CD14-positive monocyte (primary cell): ENCODE measurements at regions not wholly inside any gene's neighbourhood (a gene's known extent, or its start where the extent isn't known, plus 50 kb on each side); places are given as distances from the start of the nearest gene placed in this dataset.
"Not testable (repeated sequence)": the region's sequence is repeated elsewhere in the genome, so short reads cannot be mapped to it uniquely, and the experiment has no call there.

Experiments used
- DNase-seq, 3 donors: peaks; one replicate each; pipeline ENCODE4 v3.0.0-alpha.2; 2011 to 2022
- H2AFZ ChIP-seq: 2 replicates; pipeline ENCODE4 v1.6.0; 2012; ENCODE audit warnings: mild to moderate bottlenecking, low read depth, low read length, inconsistent platforms; ENCODE audit not compliant: insufficient read depth, poor library complexity, severe bottlenecking
- H3K27ac ChIP-seq, 2 donors: 1 replicate in 1 of 2; 2 replicates in 1 of 2; pipeline ENCODE4 v1.5.1; 2012 to 2013; ENCODE audit warnings: low read length in 2 of 2, control low read depth in 1 of 2, inconsistent platforms in 1 of 2, low read depth in 1 of 2, mild to moderate bottlenecking in 1 of 2
- H3K27me3 ChIP-seq, 2 donors: one replicate each; pipeline versions ENCODE4 v1.6.0 to v1.6.1; 2011 to 2013; ENCODE audit warnings: low read length in 2 of 2; ENCODE audit not compliant: control insufficient read depth in 2 of 2, insufficient read depth in 2 of 2
- H3K36me3 ChIP-seq, 2 donors: replicated peaks in 1 of 2; 1 replicate in 1 of 2; 2 replicates in 1 of 2; pipeline versions ENCODE4 v1.5.1 to v1.6.1; 2012 to 2013; ENCODE audit warnings: low read length in 2 of 2, control low read depth in 1 of 2, inconsistent platforms in 1 of 2, mild to moderate bottlenecking in 1 of 2; ENCODE audit not compliant: insufficient read depth in 2 of 2, control insufficient read depth in 1 of 2
- H3K4me1 ChIP-seq, 2 donors: 1 replicate in 1 of 2; 2 replicates in 1 of 2; pipeline versions ENCODE4 v1.5.1 to v1.6.1; 2012 to 2013; ENCODE audit warnings: low read length in 2 of 2, control low read depth in 1 of 2, inconsistent platforms in 1 of 2, mild to moderate bottlenecking in 1 of 2, moderate library complexity in 1 of 2; ENCODE audit not compliant: insufficient read depth in 2 of 2, control insufficient read depth in 1 of 2
- H3K4me2 ChIP-seq: replicated peaks from 2 replicates; pipeline ENCODE3; 2012; ENCODE audit warnings: low read length, moderate library complexity, mild to moderate bottlenecking; ENCODE audit not compliant: poor library complexity, severe bottlenecking; ENCODE audit errors: extremely low read depth
- H3K4me3 ChIP-seq, 3 experiments: fragments of 200-600 bp in 1 of 3; sonication (generic) in 1 of 3; replicated peaks in 1 of 3; 1 replicate in 2 of 3; 2 replicates in 1 of 3; pipeline ENCODE4 v1.5.1; 2011 to 2013; ENCODE audit warnings: low read length in 3 of 3, mild to moderate bottlenecking in 3 of 3, control low read depth in 2 of 3, low read depth in 2 of 3, inconsistent platforms in 1 of 3, moderate library complexity in 1 of 3
- H3K79me2 ChIP-seq: 2 replicates; pipeline ENCODE4 v1.6.0; 2012; ENCODE audit warnings: mild to moderate bottlenecking, control low read depth, inconsistent platforms, low read length, moderate library complexity; ENCODE audit not compliant: insufficient read depth
- H3K9ac ChIP-seq: 2 replicates; pipeline ENCODE4 v1.6.0; 2017; ENCODE audit warnings: low read length, mild to moderate bottlenecking; ENCODE audit not compliant: insufficient read depth, poor library complexity, severe bottlenecking
- H3K9me3 ChIP-seq, 2 donors: replicated peaks in 1 of 2; 1 replicate in 1 of 2; 2 replicates in 1 of 2; pipeline versions ENCODE4 v1.5.1 to v1.6.1; 2012 to 2013; ENCODE audit warnings: low read length in 2 of 2, control low read depth in 1 of 2; ENCODE audit not compliant: control insufficient read depth in 1 of 2, insufficient read depth in 1 of 2
- H4K20me1 ChIP-seq: 2 replicates; pipeline ENCODE4 v1.6.0; 2012; ENCODE audit warnings: mild to moderate bottlenecking, low read length, control low read depth, moderate library complexity; ENCODE audit not compliant: insufficient read depth
- H3K27ac Mint-ChIP-seq, 7 donors: one replicate each; pipeline ENCODE4 v1.8.0; 2020; ENCODE audit warnings: mild to moderate bottlenecking in 7 of 7, mixed read lengths in 7 of 7, moderate library complexity in 6 of 7, inconsistent platforms in 2 of 7
- H3K27me3 Mint-ChIP-seq, 3 donors: one replicate each; pipeline ENCODE4 v1.8.0; 2021 to 2022; ENCODE audit warnings: low read depth in 3 of 3, mild to moderate bottlenecking in 3 of 3, mixed read lengths in 3 of 3, moderate library complexity in 3 of 3, inconsistent platforms in 1 of 3
- H3K36me3 Mint-ChIP-seq, 2 donors: one replicate each; pipeline ENCODE4 v1.8.0; 2020; ENCODE audit warnings: mixed read lengths in 2 of 2, inconsistent platforms in 1 of 2, mild to moderate bottlenecking in 1 of 2
- H3K4me1 Mint-ChIP-seq: one replicate; pipeline ENCODE4 v1.8.0; 2020; ENCODE audit warnings: mild to moderate bottlenecking, mixed read lengths
- H3K4me3 Mint-ChIP-seq, 2 donors: one replicate each; pipeline ENCODE4 v1.8.0; 2020; ENCODE audit warnings: mild to moderate bottlenecking in 2 of 2, mixed read lengths in 2 of 2, moderate library complexity in 1 of 2
- H3K9me3 Mint-ChIP-seq, 7 donors: one replicate each; pipeline ENCODE4 v1.8.0; 2020 to 2022; ENCODE audit warnings: mixed read lengths in 7 of 7, mild to moderate bottlenecking in 6 of 7, moderate library complexity in 6 of 7, inconsistent platforms in 2 of 7
- CTCF ChIP-seq: fragments of 200-600 bp; IDR thresholded peaks from one replicate; pipeline ENCODE4 v1.8.0; 2022; ENCODE audit warnings: antibody characterized with exemption, mild to moderate bottlenecking
- WGBS: methylation state at CpG from one replicate; pipeline ENCODE4 v1.1.5; 2013; ENCODE audit warnings: missing lambda C conversion rate; ENCODE audit not compliant: insufficient coverage; 5-methylcytosine and 5-hydroxymethylcytosine counted together
- intact Hi-C, 2 donors: fragments of 100-400 bp; cut with micrococcal nuclease; formaldehyde crosslinking; loops; one replicate each; pipeline versions ENCODE4 v1.15.0 to v1.15.1; 2023

- Mint-ChIP-seq H3K36me3 (no peaks in the 10 kb centered on the region), H3K4me3 (no peak overlapping the region)
Measured at GRCh38 chr5:50595199-50595598, 71.2 kb upstream of the PARP8 start.

GRCh38 chr5:50601576-50601975 is 64.9 kb upstream of the PARP8 start:
- Mint-ChIP-seq H3K27ac (peak overlapping the region in 1 of 7 donors; percentile 18), H3K9me3 (peaks cover 7 to 22% (median 12%) of the 10 kb centered on the region in 7 donors)
- H3K79me2 ChIP-seq, H4K20me1 ChIP-seq, H3K9me3 ChIP-seq, H3K9ac ChIP-seq, H3K4me3 Mint-ChIP-seq, H3K4me2 ChIP-seq, H3K4me3 ChIP-seq, intact Hi-C loops, H3K27me3 ChIP-seq, H3K27ac ChIP-seq, H3K36me3 Mint-ChIP-seq, H3K4me1 Mint-ChIP-seq, H3K27me3 Mint-ChIP-seq, H3K36me3 ChIP-seq, H2AFZ ChIP-seq, H3K4me1 ChIP-seq, DNase-seq: not testable (repeated sequence)
- 85% methylated on average over 4 of the region's 7 CpGs for WGBS

More at GRCh38 chr5:50595199-50595598, 71.2 kb upstream of the PARP8 start:
- no peak overlapping the region for H3K4me2 ChIP-seq
- no peaks in the 10 kb centered on the region for H3K36me3 ChIP-seq
- Mint-ChIP-seq H3K4me1 (peaks cover 16% of the 10 kb centered on the region), H3K27ac (peak overlapping the region in 1 of 7 donors; percentile 62), H3K27me3 (peaks cover 0 to 2% (median 0%) of the 10 kb centered on the region in 3 donors), H3K9me3 (peaks cover 1 to 9% (median 7%) of the 10 kb centered on the region in 7 donors)
- H3K9me3 ChIP-seq, result no peaks in the 10 kb centered on the region
- intact Hi-C loops, result no loop called here
- no peaks in the 10 kb centered on the region for H3K27me3 ChIP-seq
- H3K4me1 ChIP-seq, result peaks cover 10 to 12% of the 10 kb centered on the region in 2 donors
- H3K27ac ChIP-seq, result no peak overlapping the region
- no peak overlapping the region for H3K9ac ChIP-seq
- no peak for DNase-seq
- 33% methylated on average over 1 of the region's 3 CpGs for WGBS
- H3K79me2 ChIP-seq, result no peaks in the 10 kb centered on the region
- H2AFZ ChIP-seq, result no peak overlapping the region
- no peak for TF ChIP-seq CTCF
- no peak overlapping the region for H3K4me3 ChIP-seq
- no peaks in the 10 kb centered on the region for H4K20me1 ChIP-seq
